ENCODE measurements at regions not wholly inside any gene's neighbourhood (a gene's known extent, or its start where the extent isn't known, plus 50 kb on each side); places are given as distances from the start of the nearest gene placed in this dataset.

DNA sequence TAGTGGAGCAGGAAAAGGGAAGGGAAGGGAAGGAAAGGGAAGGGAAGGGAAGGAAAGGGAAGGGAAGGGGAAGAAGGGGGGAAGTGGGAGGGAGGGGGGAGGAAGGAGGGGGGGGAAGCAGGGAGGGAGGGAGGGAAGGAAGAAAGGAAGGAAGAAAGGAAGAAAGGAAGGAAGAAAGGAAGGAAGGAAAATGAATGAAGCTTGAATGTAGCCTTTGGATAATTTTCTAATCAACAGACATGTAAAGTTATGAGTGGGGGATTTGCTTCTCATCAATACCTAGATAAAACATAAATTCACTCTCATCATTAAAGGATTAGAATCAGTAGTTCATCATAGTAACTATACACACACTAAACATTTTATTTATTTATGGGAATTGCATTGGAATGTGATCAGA is 446.9 kb upstream of the FAM241A start:
- no peak for TF ChIP-seq EZH2 (IDR thresholded peaks at IDR 0.05; ENCODE audit: borderline replicate concordance, insufficient read depth, low read depth, low read length, poor library complexity, severe bottlenecking)
- TF ChIP-seq, protein P1, sequence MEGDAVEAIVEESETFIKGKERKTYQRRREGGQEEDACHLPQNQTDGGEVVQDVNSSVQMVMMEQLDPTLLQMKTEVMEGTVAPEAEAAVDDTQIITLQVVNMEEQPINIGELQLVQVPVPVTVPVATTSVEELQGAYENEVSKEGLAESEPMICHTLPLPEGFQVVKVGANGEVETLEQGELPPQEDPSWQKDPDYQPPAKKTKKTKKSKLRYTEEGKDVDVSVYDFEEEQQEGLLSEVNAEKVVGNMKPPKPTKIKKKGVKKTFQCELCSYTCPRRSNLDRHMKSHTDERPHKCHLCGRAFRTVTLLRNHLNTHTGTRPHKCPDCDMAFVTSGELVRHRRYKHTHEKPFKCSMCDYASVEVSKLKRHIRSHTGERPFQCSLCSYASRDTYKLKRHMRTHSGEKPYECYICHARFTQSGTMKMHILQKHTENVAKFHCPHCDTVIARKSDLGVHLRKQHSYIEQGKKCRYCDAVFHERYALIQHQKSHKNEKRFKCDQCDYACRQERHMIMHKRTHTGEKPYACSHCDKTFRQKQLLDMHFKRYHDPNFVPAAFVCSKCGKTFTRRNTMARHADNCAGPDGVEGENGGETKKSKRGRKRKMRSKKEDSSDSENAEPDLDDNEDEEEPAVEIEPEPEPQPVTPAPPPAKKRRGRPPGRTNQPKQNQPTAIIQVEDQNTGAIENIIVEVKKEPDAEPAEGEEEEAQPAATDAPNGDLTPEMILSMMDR (IDR thresholded peaks at IDR 0.05), result no peak

Data from B cell (primary cell).